Smooth muscle cell (in vitro differentiated cells): ENCODE measurements at regions not wholly inside any gene's neighbourhood (a gene's known extent, or its start where the extent isn't known, plus 50 kb on each side); places are given as distances from the start of the nearest gene placed in this dataset.

Source experiments
- DNase-seq: peaks from one replicate; lab custom pipeline; 2025; ENCODE audit not compliant: unreplicated experiment; lab: John Stamatoyannopoulos, UW
- H2AFZ ChIP-seq: fragments of 200-600 bp; sonication (generic); 2 replicates; pipeline ENCODE4 v1.6.0; 2016; ENCODE audit warnings: antibody characterized with exemption, low read depth, mild to moderate bottlenecking
- H3F3A ChIP-seq: fragments of 200-600 bp; sonication (generic); 2 replicates; pipeline ENCODE4 v1.6.0; 2017; ENCODE audit warnings: antibody characterized with exemption, low read depth
- H3K27ac ChIP-seq: fragments of 200-600 bp; sonication (generic); 2 replicates; pipeline ENCODE4 v1.5.1; 2016; ENCODE audit warnings: low read depth, mild to moderate bottlenecking
- H3K27me3 ChIP-seq: fragments of 200-600 bp; sonication (generic); 2 replicates; pipeline ENCODE4 v1.6.1; 2016; ENCODE audit warnings: low read depth, mild to moderate bottlenecking
- H3K36me3 ChIP-seq: fragments of 200-600 bp; sonication (generic); 2 replicates; pipeline ENCODE4 v1.5.1; 2016; ENCODE audit warnings: low read depth
- H3K4me1 ChIP-seq: fragments of 200-600 bp; sonication (generic); 2 replicates; pipeline ENCODE4 v1.5.1; 2016; ENCODE audit warnings: low read depth
- H3K4me2 ChIP-seq: fragments of 200-600 bp; sonication (generic); 2 replicates; pipeline ENCODE4 v1.6.0; 2016; ENCODE audit warnings: mild to moderate bottlenecking
- H3K4me3 ChIP-seq: fragments of 200-600 bp; sonication (generic); 2 replicates; pipeline ENCODE4 v1.5.1; 2016; ENCODE audit warnings: mild to moderate bottlenecking
- H3K79me2 ChIP-seq: fragments of 200-600 bp; sonication (generic); 2 replicates; pipeline ENCODE4 v1.6.0; 2016; ENCODE audit warnings: low read depth, mild to moderate bottlenecking
- H3K9ac ChIP-seq: fragments of 200-600 bp; sonication (generic); 2 replicates; pipeline ENCODE4 v1.6.0; 2016; ENCODE audit warnings: low read depth
- H3K9me3 ChIP-seq: fragments of 200-600 bp; sonication (generic); replicated peaks from 2 replicates; pipeline ENCODE4 v1.5.1; 2016; ENCODE audit warnings: low read depth
- H4K20me1 ChIP-seq: fragments of 200-600 bp; sonication (generic); 2 replicates; pipeline ENCODE4 v1.6.0; 2016; ENCODE audit warnings: low read depth
- WGBS: methylation state at CpG from one replicate; pipeline ENCODE4 v1.1.7; 2016; ENCODE audit warnings: low lambda C conversion rate; 5-methylcytosine and 5-hydroxymethylcytosine counted together
- TF ChIP-seq, protein P1 (sequence below): fragments of 200-600 bp; sonication (generic); IDR thresholded peaks from 2 replicates; pipeline ENCODE4 v1.5.1; 2017; ENCODE audit warnings: borderline replicate concordance, mild to moderate bottlenecking, antibody characterized with exemption; ENCODE audit not compliant: insufficient read depth, poor library complexity, severe bottlenecking

DNA sequence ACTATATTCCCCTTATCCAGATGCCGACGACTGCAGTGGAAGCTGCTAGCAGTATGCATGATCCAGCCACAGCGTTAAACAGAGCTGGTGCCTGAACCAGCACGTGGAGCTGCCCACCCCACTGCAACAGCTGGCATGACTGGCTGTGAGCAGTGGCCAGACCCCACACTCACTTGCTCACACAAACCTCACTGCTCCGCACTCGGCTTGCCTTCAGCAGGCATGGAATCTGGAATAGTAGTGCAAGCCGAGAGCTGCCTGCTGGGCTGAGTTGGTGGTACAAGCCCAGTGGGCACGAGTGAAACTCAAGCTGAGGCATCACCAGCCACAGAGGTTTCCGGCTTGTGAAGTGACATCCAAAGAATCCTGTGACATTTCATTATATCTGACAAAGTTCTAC lies 1197.6 kb downstream of the FAM133A start:
- H3K27ac ChIP-seq: no peak overlapping the region
- no peak for DNase-seq
- H3K4me3 ChIP-seq: no peak overlapping the region
- H4K20me1 ChIP-seq: no peaks in the 10 kb centered on the region
- H3F3A ChIP-seq: no peaks in the 10 kb centered on the region
- H3K9ac ChIP-seq: no peak overlapping the region
- no peaks in the 10 kb centered on the region for H3K27me3 ChIP-seq
- no peaks in the 10 kb centered on the region for H3K36me3 ChIP-seq
- TF ChIP-seq, protein P1, sequence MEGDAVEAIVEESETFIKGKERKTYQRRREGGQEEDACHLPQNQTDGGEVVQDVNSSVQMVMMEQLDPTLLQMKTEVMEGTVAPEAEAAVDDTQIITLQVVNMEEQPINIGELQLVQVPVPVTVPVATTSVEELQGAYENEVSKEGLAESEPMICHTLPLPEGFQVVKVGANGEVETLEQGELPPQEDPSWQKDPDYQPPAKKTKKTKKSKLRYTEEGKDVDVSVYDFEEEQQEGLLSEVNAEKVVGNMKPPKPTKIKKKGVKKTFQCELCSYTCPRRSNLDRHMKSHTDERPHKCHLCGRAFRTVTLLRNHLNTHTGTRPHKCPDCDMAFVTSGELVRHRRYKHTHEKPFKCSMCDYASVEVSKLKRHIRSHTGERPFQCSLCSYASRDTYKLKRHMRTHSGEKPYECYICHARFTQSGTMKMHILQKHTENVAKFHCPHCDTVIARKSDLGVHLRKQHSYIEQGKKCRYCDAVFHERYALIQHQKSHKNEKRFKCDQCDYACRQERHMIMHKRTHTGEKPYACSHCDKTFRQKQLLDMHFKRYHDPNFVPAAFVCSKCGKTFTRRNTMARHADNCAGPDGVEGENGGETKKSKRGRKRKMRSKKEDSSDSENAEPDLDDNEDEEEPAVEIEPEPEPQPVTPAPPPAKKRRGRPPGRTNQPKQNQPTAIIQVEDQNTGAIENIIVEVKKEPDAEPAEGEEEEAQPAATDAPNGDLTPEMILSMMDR: no peak
- H3K9me3 ChIP-seq: no peaks in the 10 kb centered on the region
- H3K79me2 ChIP-seq: no peaks in the 10 kb centered on the region
- WGBS: 94% methylated on average over 9 of the region's 9 CpGs
- no peak overlapping the region for H3K4me2 ChIP-seq
- H3K4me1 ChIP-seq: no peaks in the 10 kb centered on the region
- H2AFZ ChIP-seq: no peak overlapping the region

DNA sequence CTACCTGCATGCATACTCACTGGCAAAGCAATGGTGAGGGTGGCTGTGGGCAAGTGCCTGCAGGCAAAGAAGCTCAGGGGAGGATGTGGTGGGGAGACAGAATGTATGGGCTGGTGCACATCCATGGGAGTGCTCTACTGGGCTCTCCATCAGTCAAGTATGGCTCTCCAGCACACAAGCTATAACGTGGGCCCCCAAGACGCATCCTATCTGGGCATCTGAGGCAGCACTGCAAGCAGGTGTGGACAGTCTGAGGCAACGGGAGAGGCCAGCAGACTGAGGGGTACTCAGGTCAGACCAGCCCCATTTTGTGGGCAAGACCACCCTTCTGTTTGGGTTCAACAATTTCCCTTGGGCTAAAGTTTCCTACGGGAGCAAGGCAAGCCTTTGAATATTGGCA lies 1227.8 kb downstream of the FAM133A start:
- Histone ChIP-seq H3F3A (no peaks in the 10 kb centered on the region), H3K4me2 (no peak overlapping the region), H3K4me3 (no peak overlapping the region), H3K79me2 (no peaks in the 10 kb centered on the region), H3K4me1 (no peaks in the 10 kb centered on the region), H3K27me3 (no peaks in the 10 kb centered on the region), H4K20me1 (no peaks in the 10 kb centered on the region), H3K9ac (no peak overlapping the region), H2AFZ (no peak overlapping the region), H3K27ac (no peak overlapping the region), H3K36me3 (no peaks in the 10 kb centered on the region), H3K9me3 (no peaks in the 10 kb centered on the region)
- WGBS: 78% methylated on average over 4 of the region's 4 CpGs
- TF ChIP-seq, protein P1: no peak
- DNase-seq: no peak

DNA sequence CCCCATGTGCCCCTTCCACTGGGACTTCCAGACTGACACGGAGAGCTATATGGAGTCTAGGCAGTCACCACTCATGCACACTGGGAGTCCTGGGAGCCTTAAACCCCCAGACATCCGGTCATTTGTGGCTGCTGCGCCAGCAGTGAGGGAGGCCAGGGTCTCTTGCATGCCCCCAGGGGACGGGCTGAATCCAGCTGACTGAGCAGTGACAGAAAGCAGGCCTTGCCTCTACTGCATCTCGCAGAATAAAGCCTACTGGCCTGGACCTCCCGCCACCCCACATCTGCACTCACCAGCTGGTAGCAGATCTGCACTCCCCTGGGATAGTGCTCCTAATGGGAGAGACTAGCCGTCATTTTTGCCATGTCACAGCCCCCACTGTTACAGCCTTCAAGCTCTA lies 1234.2 kb downstream of the FAM133A start:
- no peaks in the 10 kb centered on the region for H4K20me1 ChIP-seq
- no peaks in the 10 kb centered on the region for H3K9me3 ChIP-seq
- no peaks in the 10 kb centered on the region for H3K79me2 ChIP-seq
- H3K27ac ChIP-seq: no peak overlapping the region
- no peaks in the 10 kb centered on the region for H3F3A ChIP-seq
- WGBS: 41% methylated on average over 7 of the region's 7 CpGs
- no peaks in the 10 kb centered on the region for H3K4me1 ChIP-seq
- no peaks in the 10 kb centered on the region for H3K36me3 ChIP-seq
- no peak for DNase-seq
- H3K27me3 ChIP-seq: no peaks in the 10 kb centered on the region
- H3K4me3 ChIP-seq: no peak overlapping the region
- H3K9ac ChIP-seq: no peak overlapping the region
- H2AFZ ChIP-seq: peak overlapping the region; percentile 20
- no peak overlapping the region for H3K4me2 ChIP-seq
- TF ChIP-seq, protein P1: no peak

DNA sequence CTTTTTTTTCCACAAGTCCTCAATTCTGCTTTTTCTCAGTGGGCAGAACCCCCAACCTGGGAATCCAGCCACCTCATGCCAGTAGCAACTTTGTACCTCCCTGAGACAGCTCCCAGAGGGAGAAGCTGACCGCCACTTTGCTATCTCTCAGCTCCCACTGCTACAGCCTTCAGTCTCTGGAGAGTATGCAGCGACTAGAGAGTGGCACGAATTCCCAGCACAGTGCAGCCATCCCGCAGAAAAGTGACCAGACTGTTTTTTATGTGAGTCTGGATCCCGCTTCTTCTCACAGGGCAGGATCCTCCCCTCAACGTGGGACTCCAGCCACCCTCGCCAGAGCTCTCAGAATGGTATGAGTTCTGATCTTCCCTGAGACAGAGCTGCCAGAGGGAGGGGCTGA lies 1234.6 kb downstream of the FAM133A start:
- Histone ChIP-seq H3K79me2 (no peaks in the 10 kb centered on the region), H4K20me1 (no peaks in the 10 kb centered on the region), H3K4me1 (no peaks in the 10 kb centered on the region), H3K9me3 (no peaks in the 10 kb centered on the region), H3K27me3 (no peaks in the 10 kb centered on the region), H3K36me3 (no peaks in the 10 kb centered on the region), H3K4me3 (no peak overlapping the region), H3K9ac (no peak overlapping the region), H3F3A (no peaks in the 10 kb centered on the region), H3K27ac (no peak overlapping the region), H2AFZ (peak overlapping the region; percentile 20), H3K4me2 (no peak overlapping the region)
- WGBS: 68% methylated on average over 7 of the region's 7 CpGs
- DNase-seq: no peak
- TF ChIP-seq, protein P1: no peak
